HG03460 (cell line): ENCODE measurements at regions not wholly inside any gene's neighbourhood (a gene's known extent, or its start where the extent isn't known, plus 50 kb on each side); places are given as distances from the start of the nearest gene placed in this dataset.
"Not testable (repeated sequence)": the region's sequence is repeated elsewhere in the genome, so short reads cannot be mapped to it uniquely, and the experiment has no call there.

ENCODE experiments used
- ATAC-seq: cut with Tn5 transposase; IDR thresholded peaks from one replicate; pipeline ENCODE4 v1.9.1; 2021; ENCODE audit not compliant: unreplicated experiment

DNA sequence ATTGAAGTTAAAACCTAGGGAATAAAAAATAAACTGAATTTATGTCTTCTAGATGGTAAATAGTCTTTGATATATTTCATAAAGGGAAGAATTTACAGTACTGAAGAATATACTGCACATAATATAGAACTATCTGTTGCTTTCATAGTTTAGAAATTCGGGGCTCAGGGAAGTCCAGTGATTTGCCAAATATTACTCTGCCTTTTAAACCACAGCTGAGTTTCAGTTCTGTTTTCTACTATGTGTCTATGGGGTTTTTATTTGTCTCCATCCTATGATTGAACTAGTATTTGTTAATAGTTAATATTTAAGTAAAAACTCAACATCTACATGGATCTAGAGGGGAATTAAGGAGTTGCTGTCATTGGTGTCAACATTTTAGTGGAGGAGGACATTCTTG lies 715.0 kb upstream of the CDH8 start:
- no peak for ATAC-seq

- ATAC-seq, result no peak
Observed at GRCh38 chr16:62741692-62742091, 705.5 kb upstream of the CDH8 start.

DNA sequence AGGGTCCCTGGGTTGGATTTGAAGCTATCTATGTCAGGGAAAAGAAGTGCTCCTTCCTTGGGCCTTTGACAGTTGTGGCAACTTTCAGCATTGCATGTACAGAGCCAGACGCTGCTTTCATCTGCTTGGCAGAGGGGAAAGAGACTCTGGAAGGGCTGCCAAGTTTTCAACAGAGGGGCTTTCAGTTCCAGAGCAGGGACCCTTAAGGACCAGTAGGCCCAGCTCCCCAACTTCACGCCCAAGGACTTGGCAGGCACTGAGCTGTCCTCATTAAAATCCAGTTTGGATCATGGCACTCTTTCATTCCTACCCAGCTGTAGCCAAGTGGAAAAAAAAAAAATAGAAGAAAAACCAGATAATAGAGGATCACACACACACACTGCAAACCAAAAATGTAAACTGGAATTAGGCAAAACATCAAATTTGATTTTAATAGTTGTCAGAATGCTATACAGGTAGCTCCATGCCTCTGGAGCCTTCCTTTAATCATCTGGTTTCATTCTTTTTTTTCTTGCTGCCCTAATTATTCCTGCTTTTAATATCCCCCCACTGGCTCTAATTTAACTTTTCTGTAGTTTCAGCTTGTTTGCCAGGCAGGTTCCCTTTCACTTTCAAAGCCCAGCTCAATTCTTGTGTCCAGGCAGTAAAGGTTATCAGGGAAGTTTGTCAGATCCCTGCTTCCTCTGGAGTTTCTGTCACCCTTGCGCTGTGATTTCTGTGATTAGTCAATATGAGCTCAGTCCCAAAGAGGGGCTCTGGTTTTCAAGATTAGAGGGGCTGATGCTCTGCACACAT lies 702.6 kb upstream of the CDH8 start:
- ATAC-seq, result no peak

DNA sequence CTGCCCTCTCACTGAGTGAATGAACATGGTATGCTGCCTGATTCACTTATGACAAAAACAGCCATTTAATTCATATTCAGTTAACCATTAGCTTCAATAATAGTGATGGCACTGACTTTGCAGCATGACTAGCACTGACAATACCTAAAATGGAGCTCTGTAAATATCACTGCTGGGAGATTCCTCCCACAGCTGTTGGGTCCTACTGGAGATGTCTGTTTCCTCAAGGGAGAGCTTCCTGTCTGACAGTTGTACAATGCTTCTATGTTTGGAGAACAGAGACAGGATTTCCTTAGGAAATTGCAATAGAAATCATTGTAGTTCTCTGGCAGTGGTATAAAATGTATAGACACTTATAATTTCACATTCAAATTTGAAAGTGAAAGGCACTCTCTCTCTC lies 695.9 kb upstream of the CDH8 start:
- ATAC-seq, result no peak

GRCh38 chr16:62724670-62725269 lies 688.5 kb upstream of the CDH8 start:
- not testable (repeated sequence) for ATAC-seq

DNA sequence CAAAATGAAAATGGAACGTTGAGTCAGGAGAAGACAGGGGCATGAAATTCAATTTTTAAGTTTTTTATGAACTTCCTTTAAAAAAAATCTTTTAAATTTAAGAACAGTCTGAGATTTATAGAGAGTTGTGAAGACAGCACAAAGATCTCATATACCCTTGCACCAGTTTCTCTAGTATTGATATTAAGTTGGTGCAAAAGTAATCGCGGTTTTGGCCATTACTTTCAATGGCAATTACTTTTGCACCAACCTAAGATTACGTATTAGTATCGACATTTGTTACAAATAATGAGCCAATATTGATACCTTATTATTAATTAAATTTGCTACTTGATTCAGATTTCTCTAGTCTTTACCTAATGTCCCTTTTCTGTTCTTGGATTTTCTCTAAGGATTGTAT lies 684.4 kb upstream of the CDH8 start:
- no peak for ATAC-seq

GRCh38 chr16:62717026-62717425 lies 680.8 kb upstream of the CDH8 start:
- no peak for ATAC-seq

DNA sequence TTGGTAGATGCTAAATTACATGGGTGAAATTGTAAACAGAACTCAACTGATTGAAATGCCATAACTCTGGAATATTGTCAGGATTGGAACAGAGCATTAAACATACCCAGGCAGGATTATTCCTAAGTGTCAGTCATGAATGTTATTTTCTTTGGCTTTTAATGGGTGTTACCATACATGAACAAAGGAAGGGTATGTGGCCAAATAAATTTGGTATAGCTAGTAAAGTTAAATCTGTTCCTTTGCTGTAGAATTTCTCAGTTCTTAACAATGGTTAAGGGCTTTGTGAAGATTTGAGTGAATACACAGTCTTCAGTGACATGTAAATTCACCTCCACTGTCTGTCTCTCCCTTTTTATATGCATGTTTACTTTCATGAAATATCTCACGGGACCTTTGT lies 679.5 kb upstream of the CDH8 start:
- ATAC-seq, result no peak

- ATAC-seq, result no peak
Observed at GRCh38 chr16:62712566-62712965, 676.3 kb upstream of the CDH8 start.

- ATAC-seq, result no peak
Observed at GRCh38 chr16:62711797-62712196, 675.6 kb upstream of the CDH8 start.

DNA sequence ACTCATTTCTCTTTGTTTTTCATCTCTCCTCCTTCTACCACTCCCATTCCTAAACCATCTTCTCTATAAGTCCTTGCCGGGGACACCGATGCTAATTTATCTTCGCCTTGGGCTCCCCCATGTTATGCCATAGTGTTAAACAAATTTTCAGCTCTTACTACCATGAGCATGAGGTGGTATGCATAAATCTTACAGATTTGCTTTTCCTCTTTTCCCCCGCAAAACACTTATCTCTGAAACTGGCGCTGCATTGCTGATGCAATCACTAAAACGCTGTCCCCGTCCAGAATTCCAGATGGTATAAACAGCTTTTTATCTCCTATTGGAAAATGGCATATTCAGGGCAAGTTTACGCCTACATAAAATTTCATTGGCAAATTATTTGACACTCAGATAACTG lies 673.6 kb upstream of the CDH8 start:
- no peak for ATAC-seq

DNA sequence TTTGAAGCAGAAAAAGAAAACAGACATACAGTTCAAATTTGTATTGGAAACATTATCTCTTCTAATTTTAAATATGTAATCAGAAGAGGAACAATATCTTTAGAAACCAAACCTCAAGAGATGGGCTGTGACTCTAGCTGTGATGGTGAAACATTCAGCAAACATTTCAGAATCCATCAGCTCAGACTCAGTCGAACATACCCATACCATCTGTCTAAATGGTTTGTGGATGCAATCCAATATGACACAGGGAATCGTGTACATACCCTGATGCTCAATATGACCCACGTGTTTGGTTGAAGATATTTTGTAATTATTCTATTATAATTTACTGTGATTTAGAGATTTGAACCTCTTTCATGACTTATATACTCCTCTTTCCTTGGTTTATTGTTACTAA lies 665.2 kb upstream of the CDH8 start:
- ATAC-seq, result no peak

GRCh38 chr16:62700426-62701294 lies 664.4 kb upstream of the CDH8 start:
- no peak for ATAC-seq

DNA sequence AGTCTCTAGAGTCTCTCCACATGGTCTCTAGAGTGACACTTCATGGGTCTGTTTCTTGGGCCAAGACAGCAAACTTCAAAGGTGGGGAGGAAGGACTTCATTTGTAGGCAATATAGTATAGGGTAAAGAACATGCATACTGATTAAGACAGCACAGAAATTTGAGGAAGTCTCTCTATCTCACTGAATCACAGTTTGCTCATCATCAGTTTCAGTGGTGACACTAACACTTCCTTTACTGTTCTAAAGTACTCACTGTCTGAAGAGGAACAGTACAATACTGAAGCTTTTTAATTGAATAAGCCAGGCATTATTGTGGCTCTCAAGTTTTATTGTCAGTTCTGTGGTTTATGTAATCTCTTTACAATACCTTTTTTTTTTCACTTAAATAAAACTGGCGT lies 656.4 kb upstream of the CDH8 start:
- ATAC-seq, result no peak

DNA sequence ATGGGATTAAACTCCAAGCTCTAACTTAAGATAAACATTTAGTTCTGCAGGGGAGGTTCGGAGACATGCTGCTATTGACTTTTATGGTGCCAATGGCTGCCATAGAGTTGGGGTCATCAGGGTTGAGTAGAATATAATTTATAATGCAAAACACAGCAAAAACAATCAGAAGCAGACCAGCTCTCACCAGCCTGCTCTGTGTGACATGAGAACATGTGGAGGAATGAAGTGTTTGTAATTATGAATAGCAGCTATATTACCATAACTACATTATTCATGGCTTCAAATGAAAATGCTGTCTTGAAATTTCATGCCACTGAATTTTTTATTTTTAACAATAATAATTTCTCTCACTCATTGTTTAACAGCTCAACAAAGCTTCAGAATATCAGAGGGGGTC lies 645.6 kb upstream of the CDH8 start:
- ATAC-seq, result no peak

- ATAC-seq, result no peak
Observed at GRCh38 chr16:62678796-62679195, 642.6 kb upstream of the CDH8 start.

GRCh38 chr16:62676306-62676705 lies 640.1 kb upstream of the CDH8 start:
- no peak for ATAC-seq

- ATAC-seq, result no peak
Observed at GRCh38 chr16:62665269-62665668, 629.0 kb upstream of the CDH8 start.

GRCh38 chr16:62664566-62664965 lies 628.3 kb upstream of the CDH8 start:
- ATAC-seq, result no peak

DNA sequence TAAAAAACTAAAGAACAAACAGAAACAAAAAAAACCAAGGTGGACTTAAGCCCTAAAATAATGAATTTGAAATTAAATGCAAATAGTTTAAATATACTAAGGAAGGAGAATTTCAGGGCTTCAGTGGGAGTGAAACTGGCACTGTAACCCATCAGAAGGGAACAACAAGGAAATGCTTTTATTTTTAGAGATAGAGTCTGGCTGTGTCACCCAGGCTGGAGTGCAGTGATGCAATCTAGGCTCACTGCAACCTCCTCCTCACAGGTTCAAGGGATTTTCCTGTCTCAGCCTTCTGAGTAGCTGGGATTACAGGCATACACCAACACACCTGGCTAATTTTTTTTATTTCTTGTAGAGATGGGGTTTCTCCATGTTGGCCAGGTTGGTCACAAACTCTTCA lies 625.2 kb upstream of the CDH8 start:
- ATAC-seq, result no peak

DNA sequence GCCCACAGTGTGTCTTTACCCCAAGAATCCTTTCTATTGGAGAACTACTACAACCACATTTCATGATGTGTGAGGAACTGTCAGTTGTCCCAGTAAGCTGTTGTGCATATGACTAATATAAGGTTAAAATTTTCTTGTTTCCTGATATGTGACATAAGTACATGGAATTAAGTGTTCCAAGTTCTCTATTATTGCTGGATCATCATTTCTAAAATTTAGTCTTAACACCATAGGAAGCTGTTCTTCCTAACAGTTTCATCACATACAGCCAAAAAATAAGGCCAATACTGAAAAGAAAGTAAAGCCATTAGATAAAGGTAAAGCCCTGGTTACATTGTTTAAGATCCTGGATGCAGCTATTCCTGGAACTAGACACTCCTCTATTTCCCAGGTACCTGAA lies 620.9 kb upstream of the CDH8 start:
- no peak for ATAC-seq
